ENCODE measurements at regions not wholly inside any gene's neighbourhood (a gene's known extent, or its start where the extent isn't known, plus 50 kb on each side); places are given as distances from the start of the nearest gene placed in this dataset.

- Histone ChIP-seq H3K27ac (ENCODE audit: insufficient read depth, low read length) (no peak overlapping the region), H3K4me1 (ENCODE audit: control insufficient read depth, extremely low read depth, insufficient read depth, low read length) (no peaks in the 10 kb centered on the region), H2AFZ (ENCODE audit: low read length) (peak overlapping the region; percentile 18), H3K9me3 (ENCODE audit: control insufficient read depth, insufficient read depth, low read depth, low read length) (no peaks in the 10 kb centered on the region), H3K9ac (ENCODE audit: insufficient read depth, low read length) (no peak overlapping the region), H3K27me3 (ENCODE audit: control insufficient read depth, insufficient read depth, low read length) (no peaks in the 10 kb centered on the region), H3K4me3 (replicated peaks in 1 of 4; ENCODE audit: control extremely low read depth in 1 of 4, insufficient read depth in 1 of 4, low read depth in 3 of 4, low read length in 4 of 4) (no peak overlapping the region), H3K79me2 (ENCODE audit: control insufficient read depth, insufficient read depth, low read length) (no peaks in the 10 kb centered on the region), H3K36me3 (ENCODE audit: control insufficient read depth, insufficient read depth, low read length) (no peaks in the 10 kb centered on the region), H3K4me2 (ENCODE audit: extremely low read depth, insufficient read depth, low read length) (no peak overlapping the region), H4K20me1 (ENCODE audit: control insufficient read depth, extremely low read depth, insufficient read depth, low read length) (no peaks in the 10 kb centered on the region)
- TF ChIP-seq EZH2 (IDR thresholded peaks at IDR 0.05; ENCODE audit: low read length, missing control alignments) (no peak), CTCF (conservative IDR thresholded peaks at IDR 0.05 in 1 of 2, IDR thresholded peaks at IDR 0.05 in 1 of 2; ENCODE audit: low read depth in 1 of 2, low read length in 2 of 2) (no peak)
- peak; percentile 24 to 99 for DNase-seq (ENCODE audit: low read depth in 2 of 2)
Observed at GRCh38 chr3:101950510-101950909, 101.2 kb downstream of the NFKBIZ start.

GRCh38 chr3:101950985-101951733, 101.8 kb downstream of the NFKBIZ start:
- H3K79me2 ChIP-seq (ENCODE audit: control insufficient read depth, insufficient read depth, low read length), result no peaks in the 10 kb centered on the region
- DNase-seq (ENCODE audit: low read depth in 2 of 2), result peak in 1 of 2 donors; percentile 23
- no peaks in the 10 kb centered on the region for H3K4me1 ChIP-seq (ENCODE audit: control insufficient read depth, extremely low read depth, insufficient read depth, low read length)
- no peak overlapping the region for H3K4me2 ChIP-seq (ENCODE audit: extremely low read depth, insufficient read depth, low read length)
- no peak overlapping the region for H3K27ac ChIP-seq (ENCODE audit: insufficient read depth, low read length)
- no peaks in the 10 kb centered on the region for H3K36me3 ChIP-seq (ENCODE audit: control insufficient read depth, insufficient read depth, low read length)
- H3K27me3 ChIP-seq (ENCODE audit: control insufficient read depth, insufficient read depth, low read length), result no peaks in the 10 kb centered on the region
- no peak overlapping the region for H3K9ac ChIP-seq (ENCODE audit: insufficient read depth, low read length)
- no peak for TF ChIP-seq EZH2 (IDR thresholded peaks at IDR 0.05; ENCODE audit: low read length, missing control alignments)
- no peak for TF ChIP-seq CTCF (conservative IDR thresholded peaks at IDR 0.05 in 1 of 2, IDR thresholded peaks at IDR 0.05 in 1 of 2; ENCODE audit: low read depth in 1 of 2, low read length in 2 of 2)
- H3K4me3 ChIP-seq (replicated peaks in 1 of 4; ENCODE audit: control extremely low read depth in 1 of 4, insufficient read depth in 1 of 4, low read depth in 3 of 4, low read length in 4 of 4), result no peak overlapping the region
- no peak overlapping the region for H2AFZ ChIP-seq (ENCODE audit: low read length)
- H4K20me1 ChIP-seq (ENCODE audit: control insufficient read depth, extremely low read depth, insufficient read depth, low read length), result no peaks in the 10 kb centered on the region
- no peaks in the 10 kb centered on the region for H3K9me3 ChIP-seq (ENCODE audit: control insufficient read depth, insufficient read depth, low read depth, low read length)

- H3K4me2 ChIP-seq (ENCODE audit: extremely low read depth, insufficient read depth, low read length), result no peak overlapping the region
- no peaks in the 10 kb centered on the region for H3K27me3 ChIP-seq (ENCODE audit: control insufficient read depth, insufficient read depth, low read length)
- no peaks in the 10 kb centered on the region for H3K4me1 ChIP-seq (ENCODE audit: control insufficient read depth, extremely low read depth, insufficient read depth, low read length)
- H3K27ac ChIP-seq (ENCODE audit: insufficient read depth, low read length), result no peak overlapping the region
- peak overlapping the region; percentile 33 for H2AFZ ChIP-seq (ENCODE audit: low read length)
- DNase-seq (ENCODE audit: low read depth in 2 of 2), result no peak
- no peaks in the 10 kb centered on the region for H3K36me3 ChIP-seq (ENCODE audit: control insufficient read depth, insufficient read depth, low read length)
- TF ChIP-seq CTCF (conservative IDR thresholded peaks at IDR 0.05 in 1 of 2, IDR thresholded peaks at IDR 0.05 in 1 of 2; ENCODE audit: low read depth in 1 of 2, low read length in 2 of 2) (no peak), EZH2 (IDR thresholded peaks at IDR 0.05; ENCODE audit: low read length, missing control alignments) (no peak)
- no peaks in the 10 kb centered on the region for H3K79me2 ChIP-seq (ENCODE audit: control insufficient read depth, insufficient read depth, low read length)
- H3K4me3 ChIP-seq (replicated peaks in 1 of 4; ENCODE audit: control extremely low read depth in 1 of 4, insufficient read depth in 1 of 4, low read depth in 3 of 4, low read length in 4 of 4), result no peak overlapping the region
- H4K20me1 ChIP-seq (ENCODE audit: control insufficient read depth, extremely low read depth, insufficient read depth, low read length), result no peaks in the 10 kb centered on the region
- no peaks in the 10 kb centered on the region for H3K9me3 ChIP-seq (ENCODE audit: control insufficient read depth, insufficient read depth, low read depth, low read length)
- no peak overlapping the region for H3K9ac ChIP-seq (ENCODE audit: insufficient read depth, low read length)
Observed at GRCh38 chr3:101954361-101954760, 105.0 kb downstream of the NFKBIZ start.

All from fibroblast of lung (primary cell).